AG04450 (cell line): ENCODE measurements at regions not wholly inside any gene's neighbourhood (a gene's known extent, or its start where the extent isn't known, plus 50 kb on each side); places are given as distances from the start of the nearest gene placed in this dataset.
"Not testable (repeated sequence)": the region's sequence is repeated elsewhere in the genome, so short reads cannot be mapped to it uniquely, and the experiment has no call there.

Source experiments
- CTCF ChIA-PET: fragments of 300-600, 350-600 bp; formaldehyde crosslinking; extraction: SDS; loops from one replicate; lab custom pipeline; 2022; ENCODE audit warnings: antibody characterized with exemption, inconsistent platforms; lab: Charles Lee
- POLR2A ChIA-PET: fragments of 350-600 bp; formaldehyde crosslinking; extraction: SDS; loops from one replicate; lab custom pipeline; 2021; ENCODE audit warnings: antibody characterized with exemption, inconsistent platforms; lab: Yijun Ruan, JAX
- DNase-seq: peaks from one replicate; pipeline ENCODE4 v3.0.0-alpha.2; 2011; ENCODE audit warnings: low read depth, low spot score
- H3K27ac ChIP-seq: one replicate; pipeline ENCODE4 v1.5.1; 2012; ENCODE audit warnings: low read depth, low read length, control low read depth
- H3K27me3 ChIP-seq: one replicate; pipeline ENCODE4 v1.6.0; 2012; ENCODE audit warnings: low read length; ENCODE audit not compliant: control insufficient read depth, insufficient read depth
- H3K4me3 ChIP-seq: 2 replicates; pipeline ENCODE4 v1.5.1; 2011; ENCODE audit warnings: mild to moderate bottlenecking, low read depth, low read length, control low read depth
- H3K9me3 ChIP-seq: 2 replicates; pipeline ENCODE4 v1.5.1; 2012; ENCODE audit warnings: low read length; ENCODE audit not compliant: control insufficient read depth, insufficient read depth
- CTCF ChIP-seq: IDR thresholded peaks from 2 replicates; pipeline ENCODE4 v1.5.1; 2011; ENCODE audit warnings: low read depth, low read length, control low read depth, inconsistent platforms

- Histone ChIP-seq H3K4me3 (no peak overlapping the region), H3K27me3 (no peaks in the 10 kb centered on the region), H3K27ac (no peak overlapping the region), H3K9me3 (no peaks in the 10 kb centered on the region)
- no peak for DNase-seq
- ChIA-PET CTCF (no interaction called here), POLR2A (no interaction called here)
- no peak for TF ChIP-seq CTCF
Observed at GRCh38 chr7:90061077-90061476, 93.2 kb upstream of the STEAP1 start.

- H3K9me3 ChIP-seq: no peaks in the 10 kb centered on the region
- TF ChIP-seq CTCF: no peak
- no peak for DNase-seq
- no peak overlapping the region for H3K4me3 ChIP-seq
- ChIA-PET CTCF (no interaction called here), POLR2A (no interaction called here)
- no peaks in the 10 kb centered on the region for H3K27me3 ChIP-seq
- H3K27ac ChIP-seq: no peak overlapping the region
Observed at GRCh38 chr7:90064370-90064769, 89.9 kb upstream of the STEAP1 start.

- Histone ChIP-seq H3K27me3 (no peaks in the 10 kb centered on the region), H3K4me3 (no peak overlapping the region), H3K9me3 (no peaks in the 10 kb centered on the region), H3K27ac (no peak overlapping the region)
- no peak for TF ChIP-seq CTCF
- CTCF ChIA-PET: interaction anchor here (0.7 kb wide), 1 partner anchor 1829 kb away, joined by 4 read pairs; no protein-coding TSS in a partner anchor
- POLR2A ChIA-PET: no interaction called here
- no peak for DNase-seq
Observed at GRCh38 chr7:90067171-90067570, 87.1 kb upstream of the STEAP1 start.

GRCh38 chr7:90070238-90070637 is 84.0 kb upstream of the STEAP1 start:
- H3K27ac ChIP-seq, H3K27me3 ChIP-seq, POLR2A ChIA-PET, DNase-seq, CTCF ChIA-PET, H3K9me3 ChIP-seq, H3K4me3 ChIP-seq: not testable (repeated sequence)

- Histone ChIP-seq H3K9me3 (no peaks in the 10 kb centered on the region), H3K27ac (no peak overlapping the region), H3K27me3 (no peaks in the 10 kb centered on the region), H3K4me3 (no peak overlapping the region)
- no peak for DNase-seq
- POLR2A ChIA-PET: no interaction called here
- TF ChIP-seq CTCF: no peak
- CTCF ChIA-PET: no interaction called here
Observed at GRCh38 chr7:90078921-90079320, 75.3 kb upstream of the STEAP1 start.

- no peak for DNase-seq
- Histone ChIP-seq H3K4me3 (no peak overlapping the region), H3K27me3 (no peaks in the 10 kb centered on the region), H3K9me3 (no peaks in the 10 kb centered on the region), H3K27ac (no peak overlapping the region)
- POLR2A ChIA-PET: no interaction called here
- no peak for TF ChIP-seq CTCF
- CTCF ChIA-PET: no interaction called here
Observed at GRCh38 chr7:90081621-90082020, 72.6 kb upstream of the STEAP1 start.
